ENCODE measurements at regions not wholly inside any gene's neighbourhood (a gene's known extent, or its start where the extent isn't known, plus 50 kb on each side); places are given as distances from the start of the nearest gene placed in this dataset.
"Not testable (repeated sequence)": the region's sequence is repeated elsewhere in the genome, so short reads cannot be mapped to it uniquely, and the experiment has no call there.

GRCh38 chr5:120146787-120147186 lies 317.3 kb upstream of the PRR16 start:
- H3K4me3 ChIP-seq (ENCODE audit: insufficient read depth, low read length): no peak overlapping the region
- peaks cover 3% of the 10 kb centered on the region for H3K9me3 ChIP-seq (ENCODE audit: low read depth, low read length)
- TF ChIP-seq CTCF (IDR thresholded peaks at IDR 0.05; ENCODE audit: extremely low read depth, low read depth, low read length): no peak
- no peaks in the 10 kb centered on the region for H3K27me3 ChIP-seq (ENCODE audit: insufficient read depth, low read length)
- no peak overlapping the region for H3K4me2 ChIP-seq (ENCODE audit: insufficient read depth, low read length)
- H3K4me1 ChIP-seq (ENCODE audit: insufficient read depth, low read length): peaks cover 8% of the 10 kb centered on the region
- DNase-seq (ENCODE audit: insufficient read length, low spot score, missing footprints): no peak
- H3K36me3 ChIP-seq (ENCODE audit: insufficient read depth, low read length): no peaks in the 10 kb centered on the region
- no peaks in the 10 kb centered on the region for H4K20me1 ChIP-seq (ENCODE audit: insufficient read depth, low read length)
- H2AFZ ChIP-seq (ENCODE audit: low read length): peak overlapping the region; percentile 68
- H3K79me2 ChIP-seq (ENCODE audit: insufficient read depth, low read length): no peaks in the 10 kb centered on the region
- H3K27ac ChIP-seq (ENCODE audit: low read depth, low read length): no peak overlapping the region

- not testable (repeated sequence) for H3K36me3 ChIP-seq (ENCODE audit: insufficient read depth, low read length); H3K27ac ChIP-seq (ENCODE audit: low read depth, low read length); H3K9me3 ChIP-seq (ENCODE audit: low read depth, low read length); H3K4me3 ChIP-seq (ENCODE audit: insufficient read depth, low read length); H3K4me2 ChIP-seq (ENCODE audit: insufficient read depth, low read length); H3K79me2 ChIP-seq (ENCODE audit: insufficient read depth, low read length); H3K27me3 ChIP-seq (ENCODE audit: insufficient read depth, low read length); H4K20me1 ChIP-seq (ENCODE audit: insufficient read depth, low read length); H2AFZ ChIP-seq (ENCODE audit: low read length); DNase-seq (ENCODE audit: insufficient read length, low spot score, missing footprints)
- H3K4me1 ChIP-seq (ENCODE audit: insufficient read depth, low read length): peaks cover 19% of the 10 kb centered on the region
Measured at GRCh38 chr5:120147911-120148310, 316.2 kb upstream of the PRR16 start.

GRCh38 chr5:120150770-120151169 lies 313.3 kb upstream of the PRR16 start:
- Histone ChIP-seq H3K4me2 (ENCODE audit: insufficient read depth, low read length) (no peak overlapping the region), H3K36me3 (ENCODE audit: insufficient read depth, low read length) (no peaks in the 10 kb centered on the region), H3K9me3 (ENCODE audit: low read depth, low read length) (no peaks in the 10 kb centered on the region), H2AFZ (ENCODE audit: low read length) (peak overlapping the region; percentile 59), H3K79me2 (ENCODE audit: insufficient read depth, low read length) (no peaks in the 10 kb centered on the region), H3K4me1 (ENCODE audit: insufficient read depth, low read length) (peaks cover 19% of the 10 kb centered on the region), H3K27ac (ENCODE audit: low read depth, low read length) (no peak overlapping the region), H3K4me3 (ENCODE audit: insufficient read depth, low read length) (no peak overlapping the region), H4K20me1 (ENCODE audit: insufficient read depth, low read length) (no peaks in the 10 kb centered on the region), H3K27me3 (ENCODE audit: insufficient read depth, low read length) (no peaks in the 10 kb centered on the region)
- TF ChIP-seq CTCF (IDR thresholded peaks at IDR 0.05; ENCODE audit: extremely low read depth, low read depth, low read length): no peak
- peak; percentile 51 for DNase-seq (ENCODE audit: insufficient read length, low spot score, missing footprints)

- H3K4me2 ChIP-seq (ENCODE audit: insufficient read depth, low read length): no peak overlapping the region
- no peak for DNase-seq (ENCODE audit: insufficient read length, low spot score, missing footprints)
- H2AFZ ChIP-seq (ENCODE audit: low read length): peak overlapping the region; percentile 81
- H3K79me2 ChIP-seq (ENCODE audit: insufficient read depth, low read length): no peaks in the 10 kb centered on the region
- H3K4me1 ChIP-seq (ENCODE audit: insufficient read depth, low read length): peaks cover 19% of the 10 kb centered on the region
- no peaks in the 10 kb centered on the region for H3K9me3 ChIP-seq (ENCODE audit: low read depth, low read length)
- no peaks in the 10 kb centered on the region for H3K36me3 ChIP-seq (ENCODE audit: insufficient read depth, low read length)
- H3K27me3 ChIP-seq (ENCODE audit: insufficient read depth, low read length): no peaks in the 10 kb centered on the region
- no peak for TF ChIP-seq CTCF (IDR thresholded peaks at IDR 0.05; ENCODE audit: extremely low read depth, low read depth, low read length)
- H3K4me3 ChIP-seq (ENCODE audit: insufficient read depth, low read length): no peak overlapping the region
- no peaks in the 10 kb centered on the region for H4K20me1 ChIP-seq (ENCODE audit: insufficient read depth, low read length)
- H3K27ac ChIP-seq (ENCODE audit: low read depth, low read length): peak overlapping the region; percentile 83
Measured at GRCh38 chr5:120151181-120151580, 312.9 kb upstream of the PRR16 start.
